Heart right ventricle (tissue), 16 donors: ENCODE measurements at regions not wholly inside any gene's neighbourhood (a gene's known extent, or its start where the extent isn't known, plus 50 kb on each side); places are given as distances from the start of the nearest gene placed in this dataset.

Source experiments
- ATAC-seq, 8 donors: fragments of 200-7000 bp; cut with Tn5 transposase; one replicate each; pipeline ENCODE4 v1.9.1; 2020; ENCODE audit warnings: mild to moderate bottlenecking in 8 of 8, moderate library complexity in 8 of 8, moderate number of reproducible peaks in 1 of 8
- DNase-seq, 2 donors: peaks; one replicate each; pipeline ENCODE4 v3.0.0-alpha.2; 2020
- H3K27ac ChIP-seq, 10 donors: fragments of 200-600 bp; sonication (generic) in 2 of 10; one replicate each; pipeline versions ENCODE4 v1.5.0 to v1.8.0; 2020 to 2022; ENCODE audit warnings: mild to moderate bottlenecking in 3 of 10
- H3K27me3 ChIP-seq, 7 donors: fragments of 200-600 bp; one replicate each; pipeline ENCODE4 v1.8.0; 2021 to 2022; ENCODE audit warnings: mild to moderate bottlenecking in 2 of 7
- H3K36me3 ChIP-seq, 9 donors: fragments of 200-600 bp; sonication (generic) in 1 of 9; one replicate each; pipeline versions ENCODE4 v1.5.0 to v1.8.0; 2020 to 2022; ENCODE audit warnings: mild to moderate bottlenecking in 2 of 9
- H3K4me1 ChIP-seq, 9 donors: fragments of 200-600 bp; sonication (generic) in 1 of 9; one replicate each; pipeline versions ENCODE4 v1.5.0 to v1.8.0; 2020 to 2022; ENCODE audit warnings: mild to moderate bottlenecking in 4 of 9
- H3K4me3 ChIP-seq, 10 donors: fragments of 200-600 bp; sonication (generic) in 2 of 10; one replicate each; pipeline versions ENCODE4 v1.5.0 to v1.8.0; 2020 to 2022; ENCODE audit warnings: mild to moderate bottlenecking in 7 of 10, moderate library complexity in 2 of 10
- H3K9me3 ChIP-seq, 11 donors: fragments of 200-600 bp in 10 of 11; sonication (generic) in 2 of 11; one replicate each; pipeline versions ENCODE4 v1.5.0 to v1.8.0; 2013 to 2022; ENCODE audit warnings: mild to moderate bottlenecking in 2 of 11, control low read depth in 1 of 11, moderate library complexity in 1 of 11
- CTCF ChIP-seq, 9 donors: fragments of 200-600 bp; sonication (generic) in 2 of 9; IDR thresholded peaks; one replicate each; pipeline versions ENCODE4 v1.5.0 to v1.8.0; 2021 to 2022; ENCODE audit warnings: antibody characterized with exemption in 9 of 9, mild to moderate bottlenecking in 5 of 9, moderate library complexity in 1 of 9
- WGBS, 2 donors: extraction: QIAGEN DNeasy Blood & Tissue Kit; methylation state at CpG; one replicate each; pipeline ENCODE4 v1.1.7; 2013; ENCODE audit warnings: inconsistent platforms in 1 of 2; 5-methylcytosine and 5-hydroxymethylcytosine counted together
- intact Hi-C, 10 donors: fragments of 100-400 bp; cut with DNase I; formaldehyde crosslinking; loops; one replicate each; pipeline versions ENCODE4 v1.11.1 to v1.14.2; 2022
- donor health status: Arrhythmogenic right ventricular cardiomyopathy.
- donor health status: ischemic (EF 13 %, LVEDD 7.1; RV severe dilation, severe dysfunction).
- donor health status: healthy with polysubstance abuse.
- donor health status: DM: no; HTN: yes; CAD: no.
- donor health status: DM: no; HTN: no; CAD: no.
- donor health status: ischemic (EF 25% LVEDD 6.9; RV normal size, moderate dysfunction).
- donor health status: ischemic (EF 25% LVEDD 5.7; RV mildly dilated, moderate dysfunction).
- donor health status: healthy.
- donor health status: DM: yes; HTN: yes; CAD: no.
- donor health status: Ischemic cardiomyopathy.
- donor health status: ischemic (EF 35%, LVEDD 5.7; RV mildly dilated, moderate dysfunction).
- donor health status: nonischemic (EF 11% LVEDD 7.7; RV severe dilation, severe dysfunction).
- donor health status: DM: yes; HTN: yes; CAD: no.
- donor health status: PGD.
- donor health status: ischemic (EF 29% LVEDD 5.4; RV normal size, mild dysfunction).
- donor health status: nonischemic (EF 23%, LVEDD 6.1; RV moderate dilation, normal function).

GRCh38 chr5:60520451-60521227 is 179.3 kb downstream of the DEPDC1B start:
- TF ChIP-seq CTCF (IDR thresholded peaks at IDR 0.05): no peak
- DNase-seq: no peak
- H3K4me3 ChIP-seq: no peak overlapping the region
- no peaks in the 10 kb centered on the region for H3K27me3 ChIP-seq
- peaks cover 6 to 53% (median 40%) of the 10 kb centered on the region in 9 donors for H3K4me1 ChIP-seq
- peak overlapping the region in 9 of 10 donors; percentile 30 to 77 (median 54) for H3K27ac ChIP-seq
- 58 to 64% methylated on average over 6 of the region's 6 CpGs for WGBS, 2 donors
- H3K9me3 ChIP-seq: no peaks in the 10 kb centered on the region
- peak in 7 of 8 donors; percentile 27 to 83 (median 43) for ATAC-seq
- intact Hi-C loops: no loop called here
- no peaks in the 10 kb centered on the region for H3K36me3 ChIP-seq

- Histone ChIP-seq H3K4me3 (no peak overlapping the region), H3K9me3 (no peaks in the 10 kb centered on the region), H3K27me3 (no peaks in the 10 kb centered on the region), H3K27ac (peak overlapping the region in 7 of 10 donors; percentile 25 to 77 (median 48)), H3K36me3 (no peaks in the 10 kb centered on the region), H3K4me1 (peaks cover 6 to 53% (median 40%) of the 10 kb centered on the region in 9 donors)
- no peak for TF ChIP-seq CTCF (IDR thresholded peaks at IDR 0.05)
- intact Hi-C loops: no loop called here
- DNase-seq (no peak), ATAC-seq (peak in 6 of 8 donors; percentile 51 to 82 (median 74))
- WGBS, 2 donors: 7 to 10% methylated on average over 1 of the region's 1 CpG
Observed at GRCh38 chr5:60519372-60519771, 180.6 kb downstream of the DEPDC1B start.

- Histone ChIP-seq H3K4me1 (peaks cover 6 to 59% (median 40%) of the 10 kb centered on the region in 9 donors), H3K27me3 (no peaks in the 10 kb centered on the region), H3K27ac (peak overlapping the region in 2 of 10 donors; percentile 26 to 77), H3K4me3 (no peak overlapping the region), H3K36me3 (no peaks in the 10 kb centered on the region), H3K9me3 (no peaks in the 10 kb centered on the region)
- WGBS, 2 donors: 89 to 98% methylated on average over 3 of the region's 3 CpGs
- no peak for TF ChIP-seq CTCF (IDR thresholded peaks at IDR 0.05)
- DNase-seq (no peak), ATAC-seq (no peak)
- intact Hi-C loops: no loop called here
Observed at GRCh38 chr5:60517850-60518249, 182.1 kb downstream of the DEPDC1B start.

GRCh38 chr5:60517094-60517694 is 182.8 kb downstream of the DEPDC1B start:
- ATAC-seq (peak in 1 of 8 donors; percentile 26), DNase-seq (no peak)
- Histone ChIP-seq H3K4me1 (peaks cover 6 to 54% (median 35%) of the 10 kb centered on the region in 9 donors), H3K4me3 (no peak overlapping the region), H3K27ac (no peak overlapping the region), H3K27me3 (no peaks in the 10 kb centered on the region), H3K9me3 (no peaks in the 10 kb centered on the region), H3K36me3 (no peaks in the 10 kb centered on the region)
- intact Hi-C loops: no loop called here
- WGBS, 2 donors: 79 to 93% methylated on average over 8 of the region's 8 CpGs
- no peak for TF ChIP-seq CTCF (IDR thresholded peaks at IDR 0.05)
